ENCODE measurements at regions not wholly inside any gene's neighbourhood (a gene's known extent, or its start where the extent isn't known, plus 50 kb on each side); places are given as distances from the start of the nearest gene placed in this dataset.

DNA sequence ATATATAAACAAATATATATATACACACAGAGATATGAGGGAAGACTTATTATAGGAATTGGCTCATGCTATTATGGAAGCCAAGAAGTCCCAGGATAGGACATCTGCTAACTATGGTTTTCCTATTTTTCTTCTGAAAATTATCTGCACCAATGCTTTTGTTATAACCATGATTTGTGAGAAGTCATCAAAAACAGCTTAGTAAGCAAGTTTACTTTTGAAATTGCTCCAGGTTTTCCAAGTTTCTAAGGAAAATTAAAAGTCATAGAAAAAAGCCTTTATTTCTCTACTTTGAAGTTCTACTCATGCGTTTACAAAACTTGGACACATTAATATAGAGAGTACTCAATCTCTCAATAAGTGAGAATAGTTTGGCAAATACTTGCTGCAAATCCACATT lies 213.1 kb downstream of the TRAM1L1 start:
- no peak for DNase-seq (ENCODE audit: low spot score)

DNA sequence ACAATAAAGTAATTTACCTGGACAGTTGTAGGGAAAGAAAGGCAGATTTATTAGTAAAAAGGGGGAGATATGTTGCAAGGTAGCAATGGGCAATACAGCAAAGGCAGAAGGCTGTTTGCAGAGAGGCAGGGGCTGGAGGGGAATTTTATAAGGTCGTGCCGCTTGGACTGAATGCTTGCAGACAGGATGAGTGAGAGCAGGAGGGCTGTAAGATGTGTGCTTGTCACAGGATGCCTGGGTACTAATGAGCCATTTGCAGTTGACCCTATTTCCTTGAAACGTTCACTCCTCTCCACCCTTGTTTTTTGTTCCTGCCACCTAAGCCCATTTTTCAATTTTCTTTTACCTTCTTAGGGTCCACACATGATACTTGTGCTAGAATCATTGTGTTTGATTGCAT lies 214.7 kb downstream of the TRAM1L1 start:
- no peak for DNase-seq (ENCODE audit: low spot score)

DNA sequence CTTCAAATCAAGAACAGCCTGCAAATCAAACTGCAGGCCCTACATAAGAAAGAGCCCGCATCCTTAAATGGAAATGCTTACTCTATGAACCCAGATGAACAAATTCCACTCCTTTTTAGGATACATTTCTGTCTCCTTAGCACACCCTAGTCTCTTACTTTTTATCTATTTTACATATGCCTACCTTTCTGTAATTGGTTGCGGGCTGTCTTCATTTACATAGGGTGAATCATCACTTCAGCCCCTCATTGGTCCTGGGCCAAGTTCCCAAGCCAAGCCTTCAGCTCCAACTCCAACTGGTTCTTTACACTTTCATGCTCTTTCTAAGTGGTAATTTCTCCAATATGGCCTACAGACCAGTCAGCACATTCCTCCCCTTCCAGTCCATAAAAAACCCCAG lies 219.3 kb downstream of the TRAM1L1 start:
- DNase-seq (ENCODE audit: low spot score), result no peak

GRCh38 chr4:116862592-116862991 lies 222.8 kb downstream of the TRAM1L1 start:
- no peak for DNase-seq (ENCODE audit: low spot score)

- DNase-seq (ENCODE audit: low spot score), result no peak
These were observed 224.5 kb downstream of the TRAM1L1 start for GRCh38 chr4:116860891-116861290.

DNA sequence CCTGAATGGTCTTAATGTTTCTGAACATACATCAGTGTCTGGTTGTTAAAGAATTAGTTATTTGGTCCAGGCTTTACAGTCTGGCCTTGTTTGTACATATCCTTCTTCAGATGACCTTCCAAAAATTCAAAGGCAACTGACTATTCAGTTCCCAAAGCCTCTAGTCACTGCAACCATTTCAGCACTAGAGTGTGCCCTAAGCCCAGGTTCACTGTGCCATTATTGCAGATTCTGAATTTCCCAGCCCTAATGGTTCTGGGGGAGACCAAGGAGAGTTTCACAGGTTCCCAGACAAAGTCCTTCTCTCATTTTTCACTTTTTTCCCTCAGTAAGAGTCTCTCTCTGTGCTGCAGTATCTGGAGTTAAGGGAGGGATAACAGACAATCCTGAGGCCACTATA lies 235.8 kb downstream of the TRAM1L1 start:
- no peak for DNase-seq (ENCODE audit: low spot score)

DNA sequence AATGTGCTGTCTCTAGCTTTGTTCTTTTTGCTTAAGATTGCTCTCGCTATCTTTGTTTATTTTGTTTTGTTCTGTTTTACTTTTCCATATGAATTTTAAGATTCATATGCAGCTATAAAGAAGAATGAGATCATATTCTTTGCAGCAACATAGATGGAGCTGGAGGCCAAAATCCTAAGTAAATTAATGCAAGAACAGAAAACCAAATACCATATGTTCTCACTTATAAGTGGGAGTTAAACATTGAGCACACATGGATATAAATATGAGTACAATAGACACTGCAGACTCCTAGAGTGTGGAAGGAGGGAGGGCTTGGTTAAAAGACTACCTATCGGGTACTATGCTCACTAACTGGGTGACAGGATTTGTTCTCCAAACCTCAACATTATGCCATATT lies 237.8 kb downstream of the TRAM1L1 start:
- DNase-seq (ENCODE audit: low spot score), result no peak

GRCh38 chr4:116839826-116840225 lies 245.6 kb downstream of the TRAM1L1 start:
- no peak for DNase-seq (ENCODE audit: low spot score)

GRCh38 chr4:116838609-116839008 lies 246.8 kb downstream of the TRAM1L1 start:
- no peak for DNase-seq (ENCODE audit: low spot score)

DNA sequence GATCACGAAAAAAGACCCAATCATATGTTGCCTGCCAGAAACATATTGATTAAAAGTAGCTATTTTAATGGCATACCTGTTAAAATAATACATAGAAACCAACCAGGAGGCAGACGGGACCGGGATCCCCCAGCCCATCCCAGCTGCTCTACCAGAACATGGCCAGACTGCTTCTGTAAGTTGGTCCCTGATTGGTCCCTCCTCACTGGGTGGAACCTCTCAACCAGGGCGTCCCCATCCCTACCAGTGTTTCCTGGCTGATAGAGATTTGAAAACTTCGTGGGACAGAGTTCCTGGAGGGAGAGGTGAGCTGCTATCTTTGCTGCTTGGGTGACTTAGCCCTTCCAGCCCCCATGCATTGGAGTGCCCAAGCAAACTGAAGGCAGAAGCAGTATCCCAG lies 256.2 kb downstream of the TRAM1L1 start:
- no peak for DNase-seq (ENCODE audit: low spot score)

GRCh38 chr4:116824172-116824571 lies 261.2 kb downstream of the TRAM1L1 start:
- no peak for DNase-seq (ENCODE audit: low spot score)

GRCh38 chr4:116811730-116812129 lies 273.6 kb downstream of the TRAM1L1 start:
- no peak for DNase-seq (ENCODE audit: low spot score)

DNA sequence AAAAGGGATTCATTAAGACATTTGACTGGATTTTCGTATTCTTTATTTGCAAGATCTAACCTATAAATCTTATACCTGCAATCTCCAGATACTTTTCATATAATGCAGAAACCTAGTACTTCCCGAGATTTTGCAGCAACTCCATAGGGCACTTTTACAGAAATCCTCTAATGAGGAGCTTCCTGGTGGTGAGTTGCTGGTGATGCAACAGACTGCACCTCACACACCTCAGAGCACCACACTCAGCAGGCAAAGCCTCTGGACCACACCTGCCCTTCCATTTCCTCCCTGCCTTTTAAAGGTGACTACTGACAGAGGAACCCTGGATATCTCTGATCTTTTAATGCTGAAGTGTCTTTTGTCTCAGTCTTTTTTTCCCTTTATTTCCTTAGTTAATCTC lies 289.4 kb downstream of the TRAM1L1 start:
- no peak for DNase-seq (ENCODE audit: low spot score)

DNA sequence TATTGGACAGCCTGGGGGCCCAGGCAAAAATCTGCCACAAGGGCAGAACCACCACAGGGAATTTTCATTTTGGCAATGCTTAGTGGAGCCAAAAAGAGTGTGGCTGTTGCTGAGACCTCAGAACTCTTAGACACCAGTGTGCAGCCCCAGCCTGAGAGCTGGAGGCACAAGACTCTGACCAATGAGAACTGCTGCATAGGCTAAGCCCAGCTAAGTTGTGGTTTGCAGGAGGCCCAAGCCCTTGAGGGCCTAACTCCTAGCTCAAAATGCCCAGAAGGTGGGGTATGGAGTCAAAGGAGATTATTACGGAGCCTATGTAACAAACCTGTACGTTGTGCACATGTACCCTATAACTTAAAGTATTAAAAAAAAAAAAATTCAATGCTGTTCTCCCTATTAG lies 296.7 kb downstream of the TRAM1L1 start:
- DNase-seq (ENCODE audit: low spot score), result no peak

DNA sequence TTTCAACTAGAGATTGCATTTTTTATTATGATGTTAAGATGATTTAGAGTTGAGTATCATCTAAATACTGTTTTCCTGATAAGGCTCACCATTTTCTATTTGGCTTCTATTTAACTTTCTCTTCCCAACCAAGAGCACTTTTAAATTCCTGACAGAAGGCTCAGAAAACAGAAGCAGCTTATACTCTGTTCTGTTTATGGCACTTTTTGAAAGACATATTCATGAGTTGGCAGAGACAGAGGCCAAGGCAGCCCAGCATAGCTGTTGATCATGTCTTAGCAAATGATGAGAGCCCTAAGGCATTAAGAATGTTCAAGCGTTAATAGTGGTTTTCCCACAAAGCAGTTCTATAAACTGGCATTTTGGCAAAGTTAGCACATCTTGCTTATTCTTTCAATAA lies 330.3 kb downstream of the TRAM1L1 start:
- DNase-seq (ENCODE audit: low spot score), result no peak

DNA sequence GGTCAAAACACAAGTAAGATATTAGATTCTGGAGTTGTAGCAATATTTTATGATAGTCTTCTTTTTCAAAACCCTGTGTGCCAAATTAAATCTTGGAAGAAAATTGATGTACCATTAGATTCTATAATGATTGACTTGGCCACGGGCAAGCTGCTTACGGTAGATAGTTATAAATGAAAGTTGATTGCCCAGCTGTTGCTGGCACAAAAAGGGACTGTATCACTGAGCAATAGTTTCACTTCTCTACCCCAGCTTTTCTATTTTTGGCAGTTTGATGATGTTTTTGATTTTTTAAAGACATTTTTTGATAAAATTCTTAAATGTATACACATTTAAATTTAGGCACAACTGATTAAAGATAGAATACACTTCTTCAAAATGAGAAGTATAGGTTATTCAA lies 333.3 kb downstream of the TRAM1L1 start:
- no peak for DNase-seq (ENCODE audit: low spot score)

DNA sequence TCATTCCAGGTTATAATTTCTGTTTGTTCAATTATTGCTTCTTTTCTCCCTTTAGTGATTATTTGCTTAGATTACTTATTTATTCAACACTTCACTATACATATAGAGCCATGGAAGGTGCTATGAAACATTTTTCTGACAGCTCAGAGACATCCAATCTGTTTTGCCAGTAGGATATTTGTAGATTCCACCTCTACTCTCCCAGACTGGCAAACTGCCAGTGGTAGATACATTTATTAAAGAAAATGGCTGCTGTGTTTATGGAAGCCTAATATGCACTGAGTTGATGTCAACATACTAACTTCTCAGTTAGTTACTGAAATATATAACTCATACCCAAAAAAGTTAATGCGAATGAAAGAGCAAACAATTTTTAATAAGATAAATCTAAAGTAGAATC lies 348.6 kb downstream of the TRAM1L1 start:
- no peak for DNase-seq (ENCODE audit: low spot score)

DNA sequence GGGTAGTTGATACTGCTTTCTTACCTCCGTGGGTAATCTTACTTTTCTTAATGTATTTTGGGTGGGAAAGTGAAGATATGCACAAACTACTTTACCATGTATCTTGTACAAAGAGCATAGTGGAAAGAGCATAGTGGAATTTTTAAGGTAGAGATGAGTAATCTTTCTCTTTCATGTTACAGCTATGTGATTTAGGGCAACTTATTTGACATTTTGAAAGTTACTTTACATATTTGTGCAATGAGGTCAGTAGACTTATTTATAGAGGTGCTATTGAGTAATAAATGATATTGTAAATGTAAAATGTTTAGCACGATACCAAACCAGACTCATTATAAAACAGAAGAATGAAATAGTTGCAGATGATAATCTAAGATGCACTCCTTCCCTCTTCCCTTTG lies 351.2 kb downstream of the TRAM1L1 start:
- no peak for DNase-seq (ENCODE audit: low spot score)

DNA sequence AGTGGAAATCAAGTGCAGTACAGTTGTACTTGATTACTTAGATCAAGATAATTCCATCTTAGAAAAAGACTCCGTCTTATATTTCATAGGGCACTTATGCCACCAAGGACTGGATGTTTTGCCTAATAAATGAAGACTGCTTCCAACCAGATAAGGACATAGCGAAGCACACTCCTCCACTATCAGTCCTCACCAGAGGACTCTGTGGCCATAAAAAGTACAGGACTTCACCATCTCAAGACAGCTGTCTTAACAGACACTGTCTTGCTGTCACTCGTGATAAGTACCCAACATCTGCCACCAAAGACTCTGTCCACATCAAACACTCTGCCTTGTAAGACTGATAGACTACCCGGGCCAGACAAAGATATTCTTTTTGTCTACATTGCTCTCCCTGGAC lies 352.0 kb downstream of the TRAM1L1 start:
- no peak for DNase-seq (ENCODE audit: low spot score)

GRCh38 chr4:116726523-116726922 lies 358.9 kb downstream of the TRAM1L1 start:
- DNase-seq (ENCODE audit: low spot score), result no peak

DNA sequence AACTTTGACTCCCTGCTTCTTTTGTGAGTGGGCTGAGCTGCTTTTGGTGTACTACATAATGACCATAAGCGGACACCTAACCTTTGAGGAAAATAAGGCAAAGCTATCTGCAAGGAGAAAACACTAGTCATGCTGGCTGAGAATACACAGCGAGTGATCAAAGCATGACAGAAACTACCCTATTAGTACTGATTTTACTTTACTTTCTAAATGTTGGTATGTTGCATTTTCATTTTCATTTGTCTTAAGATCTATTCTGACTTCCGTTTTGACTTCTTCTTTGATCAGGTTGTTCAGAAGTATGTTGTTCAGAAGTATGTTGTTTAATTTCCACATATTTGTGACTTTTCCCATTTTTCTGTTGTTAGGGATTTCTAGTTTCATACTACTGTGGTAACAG lies 361.1 kb downstream of the TRAM1L1 start:
- no peak for DNase-seq (ENCODE audit: low spot score)

GRCh38 chr4:116705466-116705865 lies 379.9 kb downstream of the TRAM1L1 start:
- no peak for DNase-seq (ENCODE audit: low spot score)

- DNase-seq (ENCODE audit: low spot score), result no peak
These were observed 382.4 kb downstream of the TRAM1L1 start for GRCh38 chr4:116702949-116703348.

GRCh38 chr4:116688536-116688935 lies 396.8 kb downstream of the TRAM1L1 start:
- no peak for DNase-seq (ENCODE audit: low spot score)

DNA sequence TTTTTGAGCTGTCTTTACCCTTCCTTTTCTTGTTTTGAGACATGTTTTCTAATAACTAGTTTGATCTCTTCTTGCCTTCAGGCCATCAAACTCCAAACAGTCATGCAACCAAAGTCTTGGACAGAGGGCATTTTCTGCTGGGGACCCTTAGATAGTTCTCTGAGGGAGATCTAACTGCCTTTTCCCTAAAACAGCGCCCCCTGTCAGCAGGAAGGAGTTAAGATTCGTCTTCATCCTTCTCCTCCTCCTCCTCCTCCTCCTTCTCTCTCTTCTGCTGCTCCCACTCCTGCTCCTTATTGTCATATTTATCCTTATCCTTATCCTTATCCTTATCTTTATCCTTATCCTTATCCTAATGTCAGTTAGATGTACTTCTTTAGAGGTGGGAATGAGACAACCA lies 417.2 kb downstream of the TRAM1L1 start:
- no peak for DNase-seq (ENCODE audit: low spot score)
